Epithelial cell of esophagus (primary cell): ENCODE measurements at regions not wholly inside any gene's neighbourhood (a gene's known extent, or its start where the extent isn't known, plus 50 kb on each side); places are given as distances from the start of the nearest gene placed in this dataset.
A peak's percentile ranks its signal among the peaks of the same experiment; 100 is the strongest.

ENCODE experiments used
- DNase-seq: peaks from one replicate; pipeline ENCODE4 v3.0.0; 2010; ENCODE audit warnings: low read depth
- H3K4me3 ChIP-seq: 2 replicates; pipeline ENCODE4 v1.5.1; 2011; ENCODE audit warnings: mild to moderate bottlenecking, low read length, control low read depth
- TF ChIP-seq, protein P1 (sequence below): IDR thresholded peaks from 2 replicates; pipeline ENCODE4 v1.5.1; 2011; ENCODE audit warnings: low read depth, mild to moderate bottlenecking, low read length, control low read depth, inconsistent platforms; ENCODE audit not compliant: insufficient read depth; ENCODE audit errors: missing control alignments

DNA sequence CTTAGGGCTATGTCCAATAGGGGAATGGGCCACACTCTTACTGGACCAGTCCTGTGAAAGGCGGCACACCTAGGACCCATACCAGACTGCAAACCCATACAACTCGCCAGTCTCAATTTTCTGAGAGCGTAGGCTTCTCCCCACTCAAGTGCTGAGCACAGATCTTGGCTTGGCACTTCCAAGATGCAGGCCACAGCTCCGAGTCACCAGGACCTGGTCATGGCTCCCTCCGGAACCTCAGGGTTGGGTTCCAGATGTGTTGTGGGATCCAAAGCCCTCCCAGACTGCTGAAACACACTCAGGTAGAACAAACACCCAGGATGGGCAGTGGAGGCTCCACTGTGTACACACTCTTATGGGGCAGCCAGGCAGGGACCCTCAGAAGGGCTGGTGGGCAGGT, 103.3 kb downstream of the TMEM144 start:
- DNase-seq: no peak
- H3K4me3 ChIP-seq: no peak overlapping the region

DNA sequence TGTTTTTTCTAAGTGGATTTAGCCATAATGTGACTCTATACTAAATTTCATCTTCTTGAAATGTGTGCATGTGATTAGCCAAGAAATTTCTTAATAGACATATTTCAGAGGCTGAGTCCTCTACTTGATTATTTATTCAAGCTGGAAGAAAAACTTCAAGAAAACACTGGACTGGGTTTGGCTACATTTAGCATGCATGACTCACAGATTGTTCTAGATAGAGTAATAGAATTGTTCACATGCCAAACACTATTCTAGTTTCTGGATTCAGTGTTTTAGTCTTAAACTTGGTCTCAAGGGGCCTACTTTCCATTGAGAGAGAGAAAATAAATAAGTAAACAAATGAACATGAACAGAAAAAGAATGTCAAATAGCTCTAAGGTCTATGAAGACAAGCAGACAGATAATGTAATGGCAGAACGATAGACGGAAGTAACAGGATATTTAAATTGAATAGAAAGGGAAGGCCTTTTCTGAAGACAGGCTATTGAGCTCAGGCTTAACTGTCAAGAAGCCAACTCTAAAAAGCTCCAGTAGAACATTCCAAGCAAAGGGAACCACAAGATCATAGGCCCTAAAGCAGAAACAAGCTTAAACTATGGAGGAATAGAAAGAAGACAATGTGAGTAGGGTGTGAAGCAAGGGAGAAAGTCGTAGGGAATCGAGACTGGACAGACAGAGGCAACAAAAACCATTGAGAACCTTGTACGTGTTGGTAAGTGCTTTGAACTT, 104.6 kb downstream of the TMEM144 start:
- TF ChIP-seq, protein P1, sequence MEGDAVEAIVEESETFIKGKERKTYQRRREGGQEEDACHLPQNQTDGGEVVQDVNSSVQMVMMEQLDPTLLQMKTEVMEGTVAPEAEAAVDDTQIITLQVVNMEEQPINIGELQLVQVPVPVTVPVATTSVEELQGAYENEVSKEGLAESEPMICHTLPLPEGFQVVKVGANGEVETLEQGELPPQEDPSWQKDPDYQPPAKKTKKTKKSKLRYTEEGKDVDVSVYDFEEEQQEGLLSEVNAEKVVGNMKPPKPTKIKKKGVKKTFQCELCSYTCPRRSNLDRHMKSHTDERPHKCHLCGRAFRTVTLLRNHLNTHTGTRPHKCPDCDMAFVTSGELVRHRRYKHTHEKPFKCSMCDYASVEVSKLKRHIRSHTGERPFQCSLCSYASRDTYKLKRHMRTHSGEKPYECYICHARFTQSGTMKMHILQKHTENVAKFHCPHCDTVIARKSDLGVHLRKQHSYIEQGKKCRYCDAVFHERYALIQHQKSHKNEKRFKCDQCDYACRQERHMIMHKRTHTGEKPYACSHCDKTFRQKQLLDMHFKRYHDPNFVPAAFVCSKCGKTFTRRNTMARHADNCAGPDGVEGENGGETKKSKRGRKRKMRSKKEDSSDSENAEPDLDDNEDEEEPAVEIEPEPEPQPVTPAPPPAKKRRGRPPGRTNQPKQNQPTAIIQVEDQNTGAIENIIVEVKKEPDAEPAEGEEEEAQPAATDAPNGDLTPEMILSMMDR: no peak
- DNase-seq: peak; percentile 90
- H3K4me3 ChIP-seq: no peak overlapping the region

More for the DNA sequence above, 103.3 kb downstream of the TMEM144 start:
- TF ChIP-seq, protein P1: no peak

DNA sequence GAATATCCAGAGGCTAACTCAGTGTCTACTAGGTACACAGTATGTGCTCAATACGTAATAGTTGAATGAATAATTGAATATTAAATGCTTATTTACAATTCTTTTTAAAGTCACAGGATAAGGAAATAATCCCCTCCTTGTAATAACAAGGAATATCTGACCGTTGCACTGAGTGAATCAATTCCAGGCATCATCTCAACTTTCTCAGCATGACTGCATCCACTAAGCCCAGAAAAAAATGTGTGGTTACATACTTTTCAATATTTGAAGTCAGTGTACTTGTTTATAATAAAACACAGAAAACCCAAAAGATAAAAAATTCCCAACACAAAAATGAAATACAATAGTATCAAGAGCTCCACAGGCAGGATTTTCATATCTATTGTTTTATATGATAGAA, 105.4 kb downstream of the TMEM144 start:
- DNase-seq: no peak

GRCh38 chr4:158316264-158316663, 106.0 kb downstream of the TMEM144 start:
- DNase-seq: no peak
- TF ChIP-seq, protein P1: no peak
- no peak overlapping the region for H3K4me3 ChIP-seq

More for the DNA sequence above, 105.4 kb downstream of the TMEM144 start:
- H3K4me3 ChIP-seq: no peak overlapping the region
- TF ChIP-seq, protein P1: no peak

GRCh38 chr4:158319880-158320279, 109.6 kb downstream of the TMEM144 start:
- no peak overlapping the region for H3K4me3 ChIP-seq
- DNase-seq: no peak
- TF ChIP-seq, protein P1: no peak

DNA sequence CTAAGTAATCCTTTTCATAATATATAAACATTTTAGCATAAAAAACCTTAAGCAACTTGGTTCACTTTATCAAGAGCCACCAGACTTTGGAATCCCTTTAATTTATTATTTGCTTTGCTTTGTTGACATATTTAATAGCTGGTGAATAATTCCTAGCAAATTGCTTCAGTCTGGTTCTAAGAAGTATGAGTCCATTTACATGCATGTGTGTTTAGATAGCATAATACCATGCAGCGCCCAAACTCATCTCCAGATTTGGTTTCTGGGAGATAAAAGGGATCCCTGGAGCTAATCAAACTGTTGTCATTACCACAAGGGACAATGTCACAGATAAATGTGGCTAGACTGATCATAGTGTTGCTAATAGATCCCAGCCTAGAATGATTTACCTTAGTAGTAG, 111.8 kb downstream of the TMEM144 start:
- no peak overlapping the region for H3K4me3 ChIP-seq
- DNase-seq: no peak
- TF ChIP-seq, protein P1: no peak

DNA sequence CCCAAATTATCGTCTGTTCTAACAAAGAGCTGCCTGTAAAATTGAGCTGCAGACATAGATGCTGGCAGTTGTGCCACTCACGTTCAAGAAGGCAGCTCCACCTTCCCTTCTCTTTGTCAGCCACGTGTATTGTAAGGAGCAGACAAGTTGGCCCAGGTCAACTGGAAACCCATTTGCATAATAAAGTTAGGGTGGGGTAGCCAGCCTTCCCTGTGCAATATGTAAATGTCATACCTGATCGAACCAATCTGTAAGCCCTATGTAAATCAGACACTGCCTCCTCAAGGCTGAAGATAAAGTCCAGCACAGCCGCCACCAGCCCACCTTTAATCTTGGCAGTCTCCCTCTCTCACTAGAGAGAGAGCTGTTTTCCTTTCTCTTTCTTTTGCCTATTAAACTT, 117.2 kb downstream of the TMEM144 start:
- TF ChIP-seq, protein P1: no peak
- DNase-seq: peak; percentile 49
- H3K4me3 ChIP-seq: no peak overlapping the region
